SK-N-SH treated with all-trans-retinoic acid at 6 μM for 48 hours (cell line): ENCODE measurements at regions not wholly inside any gene's neighbourhood (a gene's known extent, or its start where the extent isn't known, plus 50 kb on each side); places are given as distances from the start of the nearest gene placed in this dataset.
A peak's percentile ranks its signal among the peaks of the same experiment; 100 is the strongest.

Experiments used
- ATAC-seq: fragments of 200-7000 bp; cut with Tn5 transposase; 3 replicates; pipeline ENCODE4 v1.9.1; 2020; ENCODE audit warnings: mild to moderate bottlenecking, moderate library complexity
- ARNTL ChIP-seq: fragments of 450-650 bp; formaldehyde crosslinking; IDR thresholded peaks from 2 replicates; pipeline ENCODE4 v1.5.0; 2020; ENCODE audit warnings: low read depth, mild to moderate bottlenecking, moderate library complexity, borderline replicate concordance
- BACH2 ChIP-seq: fragments of 250-450 bp; sonication (Bioruptor Pico); IDR thresholded peaks from 2 replicates; pipeline ENCODE4 v1.9.0; 2021; ENCODE audit warnings: mild to moderate bottlenecking, borderline replicate concordance
- CSDC2 ChIP-seq: fragments of 250-450 bp; sonication (Bioruptor Pico); IDR thresholded peaks from 2 replicates; pipeline ENCODE4 v1.5.0; 2020; ENCODE audit warnings: mild to moderate bottlenecking, moderate library complexity
- CSRNP3 ChIP-seq: fragments of 250-450 bp; sonication (Bioruptor Pico); IDR thresholded peaks from 2 replicates; pipeline ENCODE4 v1.5.1; 2021; ENCODE audit warnings: mild to moderate bottlenecking, moderate library complexity
- GLIS3 ChIP-seq: fragments of 250-450 bp; sonication (Bioruptor Pico); IDR thresholded peaks from 2 replicates; pipeline ENCODE4 v1.5.0; 2020; ENCODE audit warnings: mild to moderate bottlenecking, moderate library complexity
- ISL1 ChIP-seq: fragments of 250-450 bp; sonication (Bioruptor Pico); IDR thresholded peaks from 2 replicates; pipeline ENCODE4 v2.1.2; 2022; ENCODE audit warnings: mild to moderate bottlenecking, moderate library complexity
- OSR1 ChIP-seq: fragments of 250-450 bp; sonication (Bioruptor Pico); IDR thresholded peaks from 2 replicates; pipeline ENCODE4 v1.8.0; 2022; ENCODE audit warnings: moderate library complexity, mild to moderate bottlenecking, inconsistent platforms
- PPARA ChIP-seq: fragments of 250-450 bp; sonication (Bioruptor Pico); IDR thresholded peaks from 2 replicates; pipeline ENCODE4 v1.5.0; 2020; ENCODE audit warnings: mild to moderate bottlenecking, borderline replicate concordance
- RARB ChIP-seq: fragments of 250-450 bp; sonication (Bioruptor Pico); IDR thresholded peaks from 2 replicates; pipeline ENCODE4 v1.8.0; 2021; ENCODE audit warnings: mild to moderate bottlenecking, moderate library complexity
- SNAI2 ChIP-seq: fragments of 250-450 bp; sonication (Bioruptor Pico); IDR thresholded peaks from 2 replicates; pipeline ENCODE4 v1.5.0; 2020; ENCODE audit warnings: mild to moderate bottlenecking, moderate library complexity
- TCF4 ChIP-seq: fragments of 250-450 bp; sonication (Bioruptor Pico); IDR thresholded peaks from 2 replicates; pipeline ENCODE4 v1.8.0; 2021; ENCODE audit warnings: mild to moderate bottlenecking, moderate library complexity, borderline replicate concordance
- TSHZ2 ChIP-seq: fragments of 250-450 bp; sonication (Bioruptor Pico); IDR thresholded peaks from 2 replicates; pipeline ENCODE4 v1.5.0; 2020; ENCODE audit warnings: mild to moderate bottlenecking, moderate library complexity
- ZC3H10 ChIP-seq: fragments of 250-450 bp; sonication (Bioruptor Pico); IDR thresholded peaks from 2 replicates; pipeline ENCODE4 v1.5.1; 2021; ENCODE audit warnings: mild to moderate bottlenecking, moderate library complexity
- ZNF565 ChIP-seq: fragments of 450-650 bp; formaldehyde crosslinking; conservative IDR thresholded peaks from 2 replicates; pipeline ENCODE4 v1.5.0; 2020; ENCODE audit warnings: low read depth, mild to moderate bottlenecking, moderate library complexity
- ZNF70 ChIP-seq: fragments of 450-650 bp; formaldehyde crosslinking; IDR thresholded peaks from 2 replicates; pipeline ENCODE4 v1.5.0; 2020; ENCODE audit warnings: mild to moderate bottlenecking, moderate library complexity
- ZNF8 ChIP-seq: fragments of 450-650 bp; formaldehyde crosslinking; IDR thresholded peaks from 2 replicates; pipeline ENCODE4 v1.5.0; 2020; ENCODE audit warnings: mild to moderate bottlenecking, moderate library complexity
- TF ChIP-seq, protein P1 (sequence below): fragments of 250-450 bp; sonication (Bioruptor Pico); IDR thresholded peaks from 2 replicates; pipeline ENCODE4 v1.8.0; 2021; ENCODE audit warnings: low read depth, mild to moderate bottlenecking, moderate library complexity, borderline replicate concordance
- TF ChIP-seq, protein P2 (sequence below): fragments of 250-450 bp; sonication (Bioruptor Pico); IDR thresholded peaks from 2 replicates; pipeline ENCODE4 v1.5.1; 2020; ENCODE audit warnings: low read depth, mild to moderate bottlenecking, moderate library complexity

- no peak for ATAC-seq
- TF ChIP-seq, protein P1, sequence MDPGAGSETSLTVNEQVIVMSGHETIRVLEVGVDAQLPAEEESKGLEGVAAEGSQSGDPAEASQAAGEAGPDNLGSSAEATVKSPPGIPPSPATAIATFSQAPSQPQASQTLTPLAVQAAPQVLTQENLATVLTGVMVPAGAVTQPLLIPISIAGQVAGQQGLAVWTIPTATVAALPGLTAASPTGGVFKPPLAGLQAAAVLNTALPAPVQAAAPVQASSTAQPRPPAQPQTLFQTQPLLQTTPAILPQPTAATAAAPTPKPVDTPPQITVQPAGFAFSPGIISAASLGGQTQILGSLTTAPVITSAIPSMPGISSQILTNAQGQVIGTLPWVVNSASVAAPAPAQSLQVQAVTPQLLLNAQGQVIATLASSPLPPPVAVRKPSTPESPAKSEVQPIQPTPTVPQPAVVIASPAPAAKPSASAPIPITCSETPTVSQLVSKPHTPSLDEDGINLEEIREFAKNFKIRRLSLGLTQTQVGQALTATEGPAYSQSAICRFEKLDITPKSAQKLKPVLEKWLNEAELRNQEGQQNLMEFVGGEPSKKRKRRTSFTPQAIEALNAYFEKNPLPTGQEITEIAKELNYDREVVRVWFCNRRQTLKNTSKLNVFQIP (CRISPR knock-in tag) = no peak
- TF ChIP-seq ISL1 (CRISPR knock-in tag) (no peak), TCF4 (CRISPR knock-in tag) (no peak), RARB (CRISPR knock-in tag) (no peak), OSR1 (CRISPR knock-in tag) (no peak), BACH2 (CRISPR knock-in tag) (no peak), ZNF70 (no peak)
- TF ChIP-seq, protein P2, sequence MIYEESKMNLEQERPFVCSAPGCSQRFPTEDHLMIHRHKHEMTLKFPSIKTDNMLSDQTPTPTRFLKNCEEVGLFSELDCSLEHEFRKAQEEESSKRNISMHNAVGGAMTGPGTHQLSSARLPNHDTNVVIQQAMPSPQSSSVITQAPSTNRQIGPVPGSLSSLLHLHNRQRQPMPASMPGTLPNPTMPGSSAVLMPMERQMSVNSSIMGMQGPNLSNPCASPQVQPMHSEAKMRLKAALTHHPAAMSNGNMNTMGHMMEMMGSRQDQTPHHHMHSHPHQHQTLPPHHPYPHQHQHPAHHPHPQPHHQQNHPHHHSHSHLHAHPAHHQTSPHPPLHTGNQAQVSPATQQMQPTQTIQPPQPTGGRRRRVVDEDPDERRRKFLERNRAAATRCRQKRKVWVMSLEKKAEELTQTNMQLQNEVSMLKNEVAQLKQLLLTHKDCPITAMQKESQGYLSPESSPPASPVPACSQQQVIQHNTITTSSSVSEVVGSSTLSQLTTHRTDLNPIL = no peak
Measured at GRCh38 chrX:21056622-21057021, 317.6 kb upstream of the CNKSR2 start.

- ATAC-seq = no peak
- TF ChIP-seq TSHZ2 = no peak
- TF ChIP-seq ISL1 (CRISPR knock-in tag) = no peak
- TF ChIP-seq, protein P2 = no peak
- no peak for TF ChIP-seq ARNTL (CRISPR knock-in tag)
- TF ChIP-seq ZNF8 (CRISPR knock-in tag) = no peak
- no peak for TF ChIP-seq ZNF565 (CRISPR knock-in tag)
- TF ChIP-seq PPARA = no peak
Measured at GRCh38 chrX:21047034-21047455, 327.2 kb upstream of the CNKSR2 start.

DNA sequence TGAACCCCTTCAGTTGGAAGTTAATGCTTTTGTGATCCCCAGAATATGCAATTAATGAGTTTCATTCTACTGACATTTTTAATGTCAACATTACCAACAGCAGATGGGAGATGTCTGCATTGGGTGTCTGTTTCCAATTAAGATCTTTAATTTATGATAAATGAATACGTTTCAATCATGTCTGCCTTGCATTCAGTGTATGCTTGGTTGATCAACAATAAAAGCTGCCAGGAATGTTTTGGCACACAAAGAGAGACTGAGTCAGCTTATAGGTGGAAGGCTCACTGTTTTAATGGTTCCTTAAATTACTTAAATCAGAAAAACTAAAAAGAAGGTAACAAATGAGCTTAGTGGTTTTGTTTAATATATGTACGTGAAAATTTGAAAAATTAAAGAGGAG lies 359.9 kb upstream of the CNKSR2 start:
- no peak for ATAC-seq
- TF ChIP-seq ZNF565 (CRISPR knock-in tag) = no peak
- TF ChIP-seq TCF4 (CRISPR knock-in tag) = peak; percentile 33; the same call in 1 of the 2 replicates

GRCh38 chrX:21004835-21005234 lies 369.4 kb upstream of the CNKSR2 start:
- no peak for TF ChIP-seq GLIS3
- no peak for TF ChIP-seq OSR1 (CRISPR knock-in tag)
- TF ChIP-seq ZNF565 (CRISPR knock-in tag) = no peak
- TF ChIP-seq BACH2 (CRISPR knock-in tag) = no peak
- TF ChIP-seq TCF4 (CRISPR knock-in tag) = no peak
- no peak for TF ChIP-seq TSHZ2
- TF ChIP-seq, protein P1 (CRISPR knock-in tag) = no peak
- TF ChIP-seq ZNF8 (CRISPR knock-in tag) = no peak
- no peak for TF ChIP-seq ZC3H10 (CRISPR knock-in tag)
- TF ChIP-seq CSRNP3 (CRISPR knock-in tag) = no peak
- TF ChIP-seq CSDC2 (CRISPR knock-in tag) = no peak
- no peak for TF ChIP-seq SNAI2 (CRISPR knock-in tag)
- TF ChIP-seq, all 23 proteins: peak for 0
- ATAC-seq = no peak
